Glutamatergic neuron (in vitro differentiated cells): ENCODE measurements at regions not wholly inside any gene's neighbourhood (a gene's known extent, or its start where the extent isn't known, plus 50 kb on each side); places are given as distances from the start of the nearest gene placed in this dataset.

Experiments used
- DNase-seq: peaks from one replicate; pipeline ENCODE4 v3.0.0; 2022
- H3K27ac Mint-ChIP-seq: one replicate; pipeline ENCODE4 v1.8.0; 2020; ENCODE audit warnings: mild to moderate bottlenecking, mixed read lengths, inconsistent platforms; ENCODE audit not compliant: unreplicated experiment
- H3K27me3 Mint-ChIP-seq: one replicate; pipeline ENCODE4 v1.8.0; 2020; ENCODE audit warnings: mild to moderate bottlenecking, moderate library complexity, mixed read lengths, inconsistent platforms; ENCODE audit not compliant: unreplicated experiment
- H3K36me3 Mint-ChIP-seq: one replicate; pipeline ENCODE4 v1.8.0; 2020; ENCODE audit warnings: mild to moderate bottlenecking, mixed read lengths, inconsistent platforms; ENCODE audit not compliant: unreplicated experiment
- H3K4me1 Mint-ChIP-seq: one replicate; pipeline ENCODE4 v1.8.0; 2020; ENCODE audit warnings: mild to moderate bottlenecking, low read depth, mixed read lengths, inconsistent platforms; ENCODE audit not compliant: unreplicated experiment
- H3K4me3 Mint-ChIP-seq: one replicate; pipeline ENCODE4 v1.8.0; 2020; ENCODE audit warnings: mild to moderate bottlenecking, mixed read lengths, inconsistent platforms; ENCODE audit not compliant: unreplicated experiment
- H3K9me3 Mint-ChIP-seq: one replicate; pipeline ENCODE4 v1.8.0; 2020; ENCODE audit warnings: mild to moderate bottlenecking, moderate library complexity, mixed read lengths, inconsistent platforms; ENCODE audit not compliant: unreplicated experiment
- CTCF ChIP-seq: fragments of 200-600 bp; sonication (generic); IDR thresholded peaks from one replicate; pipeline ENCODE4 v1.5.0; 2021; ENCODE audit not compliant: partially characterized antibody, unreplicated experiment

GRCh38 chr11:109845437-109845836 is 247.8 kb upstream of the ZC3H12C start:
- Mint-ChIP-seq H3K36me3 (no peaks in the 10 kb centered on the region), H3K9me3 (peaks cover 5% of the 10 kb centered on the region)

GRCh38 chr11:109847621-109848020 is 245.6 kb upstream of the ZC3H12C start:
- peaks cover 5% of the 10 kb centered on the region for H3K9me3 Mint-ChIP-seq
- no peak overlapping the region for H3K4me3 Mint-ChIP-seq
- peaks cover 6% of the 10 kb centered on the region for H3K27me3 Mint-ChIP-seq
- TF ChIP-seq CTCF: no peak
- H3K27ac Mint-ChIP-seq: no peak overlapping the region
- H3K36me3 Mint-ChIP-seq: no peaks in the 10 kb centered on the region
- no peak for DNase-seq
- peaks cover 20% of the 10 kb centered on the region for H3K4me1 Mint-ChIP-seq

More at GRCh38 chr11:109845437-109845836, 247.8 kb upstream of the ZC3H12C start:
- H3K27ac Mint-ChIP-seq: no peak overlapping the region
- H3K27me3 Mint-ChIP-seq: peaks cover 6% of the 10 kb centered on the region
- H3K4me1 Mint-ChIP-seq: peaks cover 14% of the 10 kb centered on the region
- no peak overlapping the region for H3K4me3 Mint-ChIP-seq
- no peak for DNase-seq
- TF ChIP-seq CTCF: no peak

GRCh38 chr11:109849051-109849450 is 244.1 kb upstream of the ZC3H12C start:
- Mint-ChIP-seq H3K36me3 (no peaks in the 10 kb centered on the region), H3K27me3 (peaks cover 6% of the 10 kb centered on the region), H3K4me1 (peaks cover 21% of the 10 kb centered on the region), H3K4me3 (no peak overlapping the region), H3K27ac (no peak overlapping the region), H3K9me3 (peaks cover 5% of the 10 kb centered on the region)
- TF ChIP-seq CTCF: no peak
- DNase-seq: no peak

- no peak for TF ChIP-seq CTCF
- Mint-ChIP-seq H3K27ac (peak overlapping the region; percentile 2), H3K9me3 (peaks cover 5% of the 10 kb centered on the region), H3K4me3 (peak overlapping the region; percentile 7), H3K36me3 (no peaks in the 10 kb centered on the region), H3K27me3 (peaks cover 6% of the 10 kb centered on the region), H3K4me1 (peaks cover 21% of the 10 kb centered on the region)
- DNase-seq: peak; percentile 88
These were observed 243.2 kb upstream of the ZC3H12C start for GRCh38 chr11:109849946-109850345.

GRCh38 chr11:109851780-109852390 is 241.3 kb upstream of the ZC3H12C start:
- H3K9me3 Mint-ChIP-seq: peaks cover 5% of the 10 kb centered on the region
- no peak for DNase-seq
- H3K27ac Mint-ChIP-seq: peak overlapping the region; percentile 10
- H3K4me3 Mint-ChIP-seq: peak overlapping the region; percentile 3
- H3K27me3 Mint-ChIP-seq: peaks cover 8% of the 10 kb centered on the region
- peaks cover 4% of the 10 kb centered on the region for H3K36me3 Mint-ChIP-seq
- TF ChIP-seq CTCF: no peak
- peaks cover 21% of the 10 kb centered on the region for H3K4me1 Mint-ChIP-seq
